ENCODE measurements at regions not wholly inside any gene's neighbourhood (a gene's known extent, or its start where the extent isn't known, plus 50 kb on each side); places are given as distances from the start of the nearest gene placed in this dataset.

- ChIA-PET POLR2A (ENCODE audit: low non-redundant PET) (no interaction called here), CTCF (interaction anchor here (0.6 to 1.3 kb wide), 4 partner anchors 11 to 277 kb away, joined by 3 to 5 read pairs (median 3); no protein-coding TSS in a partner anchor)
- TF ChIP-seq CTCF (conservative IDR thresholded peaks at IDR 0.05; ENCODE audit: low read depth): no peak
Measured at GRCh38 chr4:98744372-98745150, 86.2 kb upstream of the TSPAN5 start.

GRCh38 chr4:98741952-98742351, 83.5 kb upstream of the TSPAN5 start:
- no peak overlapping the region for H3K27ac ChIP-seq
- TF ChIP-seq CTCF (conservative IDR thresholded peaks at IDR 0.05; ENCODE audit: low read depth): no peak
- ChIA-PET POLR2A (ENCODE audit: low non-redundant PET) (interaction anchor here (0.6 kb wide), 1 partner anchor 718 kb away, joined by 3 read pairs; no protein-coding TSS in a partner anchor), CTCF (no interaction called here)
- no peak for DNase-seq (ENCODE audit: low spot score)

More at GRCh38 chr4:98744372-98745150, 86.2 kb upstream of the TSPAN5 start:
- DNase-seq (ENCODE audit: low spot score): no peak
- H3K27ac ChIP-seq: no peak overlapping the region

GRCh38 chr4:98739751-98740150, 81.3 kb upstream of the TSPAN5 start:
- POLR2A ChIA-PET (ENCODE audit: low non-redundant PET): no interaction called here
- H3K27ac ChIP-seq: no peak overlapping the region
- CTCF ChIA-PET: no interaction called here
- TF ChIP-seq CTCF (conservative IDR thresholded peaks at IDR 0.05; ENCODE audit: low read depth): no peak
- DNase-seq (ENCODE audit: low spot score): no peak

GRCh38 chr4:98733601-98734000, 75.2 kb upstream of the TSPAN5 start:
- TF ChIP-seq CTCF (conservative IDR thresholded peaks at IDR 0.05; ENCODE audit: low read depth): no peak
- H3K27ac ChIP-seq: no peak overlapping the region
- no peak for DNase-seq (ENCODE audit: low spot score)
- CTCF ChIA-PET: interaction anchor here (0.6 to 1.0 kb wide), 4 partner anchors 11 to 266 kb away, joined by 3 to 4 read pairs (median 3); no protein-coding TSS in a partner anchor
- POLR2A ChIA-PET (ENCODE audit: low non-redundant PET): interaction anchor here (0.6 kb wide), 1 partner anchor 438 kb away, joined by 3 read pairs; no protein-coding TSS in a partner anchor

- H3K27ac ChIP-seq: no peak overlapping the region
- no peak for TF ChIP-seq CTCF (conservative IDR thresholded peaks at IDR 0.05; ENCODE audit: low read depth)
- ChIA-PET CTCF (interaction anchor here (0.6 kb wide), 1 partner anchor 328 kb away, joined by 4 read pairs; no protein-coding TSS in a partner anchor), POLR2A (ENCODE audit: low non-redundant PET) (no interaction called here)
- no peak for DNase-seq (ENCODE audit: low spot score)
Measured at GRCh38 chr4:98728871-98729270, 70.5 kb upstream of the TSPAN5 start.

GRCh38 chr4:98728433-98728832, 70.0 kb upstream of the TSPAN5 start:
- CTCF ChIA-PET: interaction anchor here (0.7 kb wide), 1 partner anchor 338 kb away, joined by 3 read pairs; no protein-coding TSS in a partner anchor
- TF ChIP-seq CTCF (conservative IDR thresholded peaks at IDR 0.05; ENCODE audit: low read depth): no peak
- DNase-seq (ENCODE audit: low spot score): peak; percentile 36
- no peak overlapping the region for H3K27ac ChIP-seq
- POLR2A ChIA-PET (ENCODE audit: low non-redundant PET): no interaction called here

All from RWPE1 (cell line).